ENCODE measurements at regions not wholly inside any gene's neighbourhood (a gene's known extent, or its start where the extent isn't known, plus 50 kb on each side); places are given as distances from the start of the nearest gene placed in this dataset.

DNA sequence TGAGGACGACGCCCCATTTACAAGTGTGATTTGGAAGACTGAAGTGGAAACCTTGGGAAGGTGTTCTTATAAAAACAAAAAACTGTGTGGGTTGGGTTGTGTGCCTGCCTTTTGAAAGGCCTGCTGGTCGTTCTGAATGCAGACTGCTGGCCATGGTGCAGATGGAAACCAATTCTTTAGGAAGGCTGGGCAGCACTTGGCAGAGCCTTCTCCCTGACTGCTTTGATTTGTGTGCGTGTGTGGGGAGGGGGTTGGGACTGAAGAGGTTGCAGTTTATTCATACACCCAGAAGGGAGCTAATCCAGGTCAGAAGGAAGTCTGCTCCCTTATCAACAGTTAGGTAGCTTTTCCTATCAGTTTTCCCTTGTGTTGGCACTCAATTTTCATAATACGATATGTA, 288.7 kb downstream of the SOX2 start:
- BruUV-seq (replicated peaks), result no TSS peak
- CTCF ChIA-PET (ENCODE audit: unreplicated experiment), result no interaction called here
- DNase-seq (ENCODE audit: low spot score), result no peak
- intact Hi-C loops (cut with micrococcal nuclease; ENCODE audit: unreplicated experiment), result no loop called here
- Histone ChIP-seq H3K4me1 (ENCODE audit: insufficient read depth, low read length, poor library complexity, severe bottlenecking) (peaks cover 52% of the 10 kb centered on the region), H3K4me3 (ENCODE audit: low read depth, low read length, poor library complexity, severe bottlenecking) (no peak overlapping the region), H3K9me3 (ENCODE audit: low read length) (no peaks in the 10 kb centered on the region), H3K9me2 (ENCODE audit: insufficient read depth, low read length) (no peaks in the 10 kb centered on the region), H3K4me2 (ENCODE audit: low read length) (peak overlapping the region; percentile 58; the same call in 1 of the 2 replicates), H3K79me2 (ENCODE audit: insufficient read depth, low read depth, low read length) (no peaks in the 10 kb centered on the region), H2AFZ (ENCODE audit: low read length) (peak overlapping the region; percentile 52; the same call in 1 of the 2 replicates), H3K27ac (ENCODE audit: low read depth, low read length, poor library complexity, severe bottlenecking) (no peak overlapping the region), H3K36me3 (ENCODE audit: insufficient read depth, low read length) (no peaks in the 10 kb centered on the region), H4K20me1 (ENCODE audit: insufficient read depth, low read length) (no peaks in the 10 kb centered on the region)
- POLR2A ChIA-PET, result no interaction called here
- TF ChIP-seq EZH2phosphoT487 (IDR thresholded peaks at IDR 0.05; ENCODE audit: borderline replicate concordance, low read depth, low read length) (no peak), CTCF (conservative IDR thresholded peaks at IDR 0.05; ENCODE audit: low read length) (no peak)

DNA sequence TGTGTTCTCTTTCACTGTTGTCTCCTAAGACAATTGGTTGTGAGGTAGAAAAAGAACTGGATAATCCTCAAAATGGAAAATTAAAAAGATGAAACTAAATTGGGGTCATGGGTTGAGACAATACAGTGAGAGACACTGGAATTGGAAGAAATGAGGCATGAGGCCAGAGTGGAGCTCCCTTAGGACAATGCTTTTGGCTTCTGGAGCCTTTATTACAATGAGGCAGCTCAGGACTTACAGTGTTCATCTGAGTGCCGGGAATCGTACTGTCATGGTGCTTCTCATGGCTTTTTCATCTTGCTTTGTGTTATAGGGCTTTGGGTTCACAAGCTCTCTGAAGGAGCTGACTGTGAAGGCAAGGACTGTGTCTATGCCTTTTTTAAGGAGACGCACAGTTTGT, 293.5 kb downstream of the SOX2 start:
- no peak overlapping the region for H3K4me3 ChIP-seq (ENCODE audit: low read depth, low read length, poor library complexity, severe bottlenecking)
- no peaks in the 10 kb centered on the region for H3K36me3 ChIP-seq (ENCODE audit: insufficient read depth, low read length)
- no peaks in the 10 kb centered on the region for H4K20me1 ChIP-seq (ENCODE audit: insufficient read depth, low read length)
- no peaks in the 10 kb centered on the region for H3K9me3 ChIP-seq (ENCODE audit: low read length)
- TF ChIP-seq EZH2phosphoT487 (IDR thresholded peaks at IDR 0.05; ENCODE audit: borderline replicate concordance, low read depth, low read length), result no peak
- TF ChIP-seq CTCF (conservative IDR thresholded peaks at IDR 0.05; ENCODE audit: low read length), result no peak
- intact Hi-C loops (cut with micrococcal nuclease; ENCODE audit: unreplicated experiment), result no loop called here
- H3K4me2 ChIP-seq (ENCODE audit: low read length), result no peak overlapping the region
- no peaks in the 10 kb centered on the region for H3K9me2 ChIP-seq (ENCODE audit: insufficient read depth, low read length)
- ChIA-PET POLR2A (no interaction called here), CTCF (ENCODE audit: unreplicated experiment) (no interaction called here)
- no peak for DNase-seq (ENCODE audit: low spot score)
- no peak overlapping the region for H3K27ac ChIP-seq (ENCODE audit: low read depth, low read length, poor library complexity, severe bottlenecking)
- no peaks in the 10 kb centered on the region for H3K79me2 ChIP-seq (ENCODE audit: insufficient read depth, low read depth, low read length)
- H3K4me1 ChIP-seq (ENCODE audit: insufficient read depth, low read length, poor library complexity, severe bottlenecking), result peaks cover 40% of the 10 kb centered on the region
- BruUV-seq (replicated peaks), result no TSS peak
- H2AFZ ChIP-seq (ENCODE audit: low read length), result peak overlapping the region; percentile 22; the same call in 1 of the 2 replicates

GRCh38 chr3:182005701-182006100, 294.0 kb downstream of the SOX2 start:
- Histone ChIP-seq H3K4me3 (ENCODE audit: low read depth, low read length, poor library complexity, severe bottlenecking) (no peak overlapping the region), H4K20me1 (ENCODE audit: insufficient read depth, low read length) (no peaks in the 10 kb centered on the region), H3K4me2 (ENCODE audit: low read length) (no peak overlapping the region), H3K27ac (ENCODE audit: low read depth, low read length, poor library complexity, severe bottlenecking) (no peak overlapping the region), H3K36me3 (ENCODE audit: insufficient read depth, low read length) (no peaks in the 10 kb centered on the region), H3K9me2 (ENCODE audit: insufficient read depth, low read length) (no peaks in the 10 kb centered on the region), H3K79me2 (ENCODE audit: insufficient read depth, low read depth, low read length) (no peaks in the 10 kb centered on the region), H3K4me1 (ENCODE audit: insufficient read depth, low read length, poor library complexity, severe bottlenecking) (peaks cover 35% of the 10 kb centered on the region), H2AFZ (ENCODE audit: low read length) (peak overlapping the region; percentile 22; the same call in 1 of the 2 replicates), H3K9me3 (ENCODE audit: low read length) (no peaks in the 10 kb centered on the region)
- intact Hi-C loops (cut with micrococcal nuclease; ENCODE audit: unreplicated experiment), result no loop called here
- CTCF ChIA-PET (ENCODE audit: unreplicated experiment), result no interaction called here
- TF ChIP-seq CTCF (conservative IDR thresholded peaks at IDR 0.05; ENCODE audit: low read length), result no peak
- no peak for TF ChIP-seq EZH2phosphoT487 (IDR thresholded peaks at IDR 0.05; ENCODE audit: borderline replicate concordance, low read depth, low read length)
- no TSS peak for BruUV-seq (replicated peaks)
- POLR2A ChIA-PET, result no interaction called here
- no peak for DNase-seq (ENCODE audit: low spot score)
